Upper lobe of right lung (tissue), 1 donor: ENCODE measurements at regions not wholly inside any gene's neighbourhood (a gene's known extent, or its start where the extent isn't known, plus 50 kb on each side); places are given as distances from the start of the nearest gene placed in this dataset.

Source experiments
- ATAC-seq: fragments of 200-7000 bp; cut with Tn5 transposase; one replicate; pipeline ENCODE4 v1.9.1; 2020; ENCODE audit warnings: mild to moderate bottlenecking, moderate library complexity
- DNase-seq: peaks from one replicate; pipeline ENCODE4 v3.0.0-alpha.2; 2020
- H3K27ac ChIP-seq: fragments of 200-600 bp; one replicate; pipeline ENCODE4 v1.8.0; 2022
- H3K27me3 ChIP-seq: fragments of 200-600 bp; one replicate; pipeline ENCODE4 v1.8.0; 2022; ENCODE audit warnings: mild to moderate bottlenecking
- H3K36me3 ChIP-seq: fragments of 200-600 bp; one replicate; pipeline ENCODE4 v1.8.0; 2022
- H3K4me1 ChIP-seq: fragments of 200-600 bp; one replicate; pipeline ENCODE4 v1.8.0; 2022
- H3K4me3 ChIP-seq: fragments of 200-600 bp; one replicate; pipeline ENCODE4 v1.8.0; 2022; ENCODE audit warnings: mild to moderate bottlenecking
- H3K9me3 ChIP-seq: fragments of 200-600 bp; one replicate; pipeline ENCODE4 v1.8.0; 2022
- CTCF ChIP-seq: fragments of 200-600 bp; IDR thresholded peaks from one replicate; pipeline ENCODE4 v1.8.0; 2022; ENCODE audit warnings: antibody characterized with exemption
- intact Hi-C: fragments of 100-400 bp; cut with DNase I; formaldehyde crosslinking; loops from one replicate; pipeline ENCODE4 v1.11.0; 2022
- donor health status: DM: no; HTN: yes; CAD: no; lungs with severe emphysema.

DNA sequence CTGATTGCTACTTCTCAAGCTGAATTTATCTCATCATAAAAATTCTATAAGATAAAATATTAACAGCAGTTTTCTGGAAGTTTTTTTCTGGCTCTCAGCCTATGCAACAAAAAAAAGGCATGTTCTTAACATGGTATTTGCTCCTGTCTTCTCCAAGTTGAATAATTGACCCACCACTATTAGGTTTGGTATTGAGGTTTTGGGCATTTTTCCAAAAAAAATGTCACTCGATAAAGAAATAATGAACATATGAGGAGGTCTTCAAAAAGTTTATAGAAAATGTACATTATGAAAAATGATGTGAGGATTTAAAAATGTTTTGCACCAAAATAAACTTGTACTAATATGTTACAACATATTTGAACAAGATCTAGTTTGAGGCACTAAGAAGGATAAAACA, 808.6 kb upstream of the RAG2 start:
- no peak overlapping the region for H3K27ac ChIP-seq
- DNase-seq (no peak), ATAC-seq (no peak)
- H3K4me1 ChIP-seq: no peaks in the 10 kb centered on the region
- H3K27me3 ChIP-seq: no peaks in the 10 kb centered on the region
- intact Hi-C loops: no loop called here
- no peak for TF ChIP-seq CTCF
- no peak overlapping the region for H3K4me3 ChIP-seq
- H3K9me3 ChIP-seq: no peaks in the 10 kb centered on the region
- no peaks in the 10 kb centered on the region for H3K36me3 ChIP-seq

DNA sequence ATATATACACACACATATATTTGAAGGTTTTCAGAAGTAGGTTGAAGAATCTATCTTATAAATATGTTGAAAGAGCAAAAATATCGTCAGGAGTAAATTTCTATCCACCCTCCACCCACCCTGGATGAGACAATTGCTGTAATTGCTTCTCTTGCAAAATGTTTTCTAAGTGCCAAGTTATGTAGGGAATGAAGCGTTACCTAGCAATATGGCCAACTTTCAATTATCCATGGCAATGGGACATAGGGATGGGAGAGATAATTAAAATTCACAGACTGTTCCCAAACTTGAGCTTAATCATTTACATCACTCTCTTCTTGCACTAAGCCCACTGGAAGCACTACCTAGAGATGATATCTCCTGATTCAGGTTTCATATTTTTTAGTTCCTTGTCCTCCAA, 806.2 kb upstream of the RAG2 start:
- DNase-seq (no peak), ATAC-seq (no peak)
- Histone ChIP-seq H3K4me3 (no peak overlapping the region), H3K4me1 (no peaks in the 10 kb centered on the region), H3K27me3 (no peaks in the 10 kb centered on the region), H3K9me3 (no peaks in the 10 kb centered on the region), H3K27ac (no peak overlapping the region), H3K36me3 (no peaks in the 10 kb centered on the region)
- TF ChIP-seq CTCF: no peak
- intact Hi-C loops: no loop called here

- intact Hi-C loops: no loop called here
- no peak for DNase-seq
These were observed 804.6 kb upstream of the RAG2 start for GRCh38 chr11:37402663-37403062.

DNA sequence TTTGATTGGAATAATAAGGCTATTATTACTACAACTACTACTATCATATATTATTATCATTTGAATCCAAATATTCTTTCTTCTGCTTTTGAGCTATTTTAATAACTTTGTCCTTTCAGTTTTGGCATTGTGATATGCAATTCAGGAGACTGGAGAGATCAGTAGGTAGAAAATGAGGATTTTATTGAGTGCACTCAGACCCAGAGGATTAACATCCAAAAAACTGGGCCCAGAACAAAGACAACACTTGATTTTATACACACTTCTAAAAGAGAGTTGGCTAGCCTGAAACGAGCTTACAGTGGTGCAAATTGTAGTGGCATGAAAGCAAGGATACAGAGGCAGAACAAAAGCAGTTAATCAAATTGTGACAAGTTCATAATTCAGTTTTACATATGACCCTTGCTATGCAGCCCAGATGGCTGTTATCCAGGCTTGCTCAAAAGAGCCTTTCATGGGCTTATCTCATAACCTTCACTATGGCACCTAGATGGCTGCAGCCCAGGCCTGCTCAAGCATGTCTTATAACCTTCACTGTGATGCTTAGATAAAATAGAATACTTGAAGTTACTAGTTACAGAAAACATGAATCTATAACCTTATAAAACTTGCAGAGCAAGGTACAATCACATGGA, 796.3 kb upstream of the RAG2 start:
- DNase-seq (no peak), ATAC-seq (no peak)
- Histone ChIP-seq H3K4me1 (no peaks in the 10 kb centered on the region), H3K36me3 (no peaks in the 10 kb centered on the region), H3K4me3 (no peak overlapping the region), H3K27me3 (no peaks in the 10 kb centered on the region), H3K9me3 (peaks cover 22% of the 10 kb centered on the region), H3K27ac (no peak overlapping the region)
- intact Hi-C loops: no loop called here
- TF ChIP-seq CTCF: no peak

More at GRCh38 chr11:37402663-37403062, 804.6 kb upstream of the RAG2 start:
- H3K4me3 ChIP-seq: no peak overlapping the region
- no peak for ATAC-seq
- no peaks in the 10 kb centered on the region for H3K27me3 ChIP-seq
- TF ChIP-seq CTCF: no peak
- no peak overlapping the region for H3K27ac ChIP-seq
- no peaks in the 10 kb centered on the region for H3K4me1 ChIP-seq
- no peaks in the 10 kb centered on the region for H3K36me3 ChIP-seq
- H3K9me3 ChIP-seq: no peaks in the 10 kb centered on the region

GRCh38 chr11:37391615-37392014, 793.6 kb upstream of the RAG2 start:
- Histone ChIP-seq H3K27ac (no peak overlapping the region), H3K4me3 (no peak overlapping the region), H3K27me3 (no peaks in the 10 kb centered on the region), H3K4me1 (no peaks in the 10 kb centered on the region), H3K36me3 (no peaks in the 10 kb centered on the region), H3K9me3 (peaks cover 22% of the 10 kb centered on the region)
- DNase-seq (no peak), ATAC-seq (no peak)
- intact Hi-C loops: no loop called here
- TF ChIP-seq CTCF: no peak

DNA sequence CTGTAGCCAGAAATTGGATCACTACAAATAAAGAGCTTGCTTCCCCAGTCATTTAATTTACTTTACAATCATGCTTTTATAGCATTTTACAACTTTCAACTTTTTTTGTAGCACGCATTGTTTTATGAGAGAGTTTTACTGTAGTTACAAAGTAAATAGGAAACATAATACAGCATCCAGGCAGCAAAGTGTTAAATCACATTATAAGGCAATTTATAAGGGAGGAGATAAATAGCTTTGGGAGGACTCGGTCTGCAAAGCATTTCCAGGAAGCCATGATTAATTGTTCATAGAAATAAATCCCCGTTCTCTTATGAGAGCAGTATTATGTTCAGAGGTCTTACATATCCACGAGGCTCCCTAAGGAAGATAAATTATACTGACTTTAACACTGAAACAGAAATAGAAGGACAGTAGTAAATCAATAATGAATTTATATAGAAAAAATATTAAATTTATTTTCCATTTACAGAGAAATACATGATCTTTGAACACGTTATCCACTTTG, 792.6 kb upstream of the RAG2 start:
- no peaks in the 10 kb centered on the region for H3K27me3 ChIP-seq
- no peak overlapping the region for H3K27ac ChIP-seq
- H3K4me3 ChIP-seq: no peak overlapping the region
- no peak for TF ChIP-seq CTCF
- DNase-seq: no peak
- H3K9me3 ChIP-seq: peaks cover 18% of the 10 kb centered on the region
- H3K4me1 ChIP-seq: no peaks in the 10 kb centered on the region
- no peak for ATAC-seq
- H3K36me3 ChIP-seq: no peaks in the 10 kb centered on the region
- intact Hi-C loops: no loop called here
